ENCODE measurements at regions not wholly inside any gene's neighbourhood (a gene's known extent, or its start where the extent isn't known, plus 50 kb on each side); places are given as distances from the start of the nearest gene placed in this dataset.
"Not testable (repeated sequence)": the region's sequence is repeated elsewhere in the genome, so short reads cannot be mapped to it uniquely, and the experiment has no call there.

DNA sequence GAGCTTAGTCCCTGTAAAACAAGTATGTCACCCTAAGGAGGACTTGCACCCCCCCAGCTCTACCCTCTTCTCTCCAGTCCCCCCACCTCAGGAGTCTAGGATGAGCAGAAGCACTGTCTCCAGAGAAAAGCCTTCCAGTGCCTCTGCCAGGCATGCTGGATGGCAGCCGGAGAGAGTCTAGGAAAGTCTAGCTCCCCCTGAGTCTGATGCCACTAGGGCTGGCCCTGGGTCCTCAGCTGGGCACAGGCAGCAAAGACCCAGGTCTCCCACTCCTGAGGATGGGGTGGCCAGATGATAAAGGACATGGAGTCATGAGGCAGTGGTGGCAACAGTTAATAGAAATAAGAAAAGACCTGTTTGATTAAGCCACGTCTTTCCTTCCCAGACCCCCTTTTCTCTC, 225.6 kb downstream of the CYP26B1 start:
- DNase-seq, result no peak
- Histone ChIP-seq H3K27me3 (no peaks in the 10 kb centered on the region), H3K4me1 (no peaks in the 10 kb centered on the region), H3K36me3 (no peaks in the 10 kb centered on the region), H3K9me3 (peaks cover 0 to 5% of the 10 kb centered on the region in 2 donors), H3K27ac (no peak overlapping the region), H3K4me3 (no peak overlapping the region)
- intact Hi-C loops (cut with DNase I), result loop anchor here in 1 of 2 donors (5.0 kb wide), 1 partner anchor 230 kb away; no protein-coding TSS in a partner anchor
- TF ChIP-seq, protein P1, sequence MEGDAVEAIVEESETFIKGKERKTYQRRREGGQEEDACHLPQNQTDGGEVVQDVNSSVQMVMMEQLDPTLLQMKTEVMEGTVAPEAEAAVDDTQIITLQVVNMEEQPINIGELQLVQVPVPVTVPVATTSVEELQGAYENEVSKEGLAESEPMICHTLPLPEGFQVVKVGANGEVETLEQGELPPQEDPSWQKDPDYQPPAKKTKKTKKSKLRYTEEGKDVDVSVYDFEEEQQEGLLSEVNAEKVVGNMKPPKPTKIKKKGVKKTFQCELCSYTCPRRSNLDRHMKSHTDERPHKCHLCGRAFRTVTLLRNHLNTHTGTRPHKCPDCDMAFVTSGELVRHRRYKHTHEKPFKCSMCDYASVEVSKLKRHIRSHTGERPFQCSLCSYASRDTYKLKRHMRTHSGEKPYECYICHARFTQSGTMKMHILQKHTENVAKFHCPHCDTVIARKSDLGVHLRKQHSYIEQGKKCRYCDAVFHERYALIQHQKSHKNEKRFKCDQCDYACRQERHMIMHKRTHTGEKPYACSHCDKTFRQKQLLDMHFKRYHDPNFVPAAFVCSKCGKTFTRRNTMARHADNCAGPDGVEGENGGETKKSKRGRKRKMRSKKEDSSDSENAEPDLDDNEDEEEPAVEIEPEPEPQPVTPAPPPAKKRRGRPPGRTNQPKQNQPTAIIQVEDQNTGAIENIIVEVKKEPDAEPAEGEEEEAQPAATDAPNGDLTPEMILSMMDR (IDR thresholded peaks at IDR 0.05), result no peak
- ATAC-seq, result no peak

DNA sequence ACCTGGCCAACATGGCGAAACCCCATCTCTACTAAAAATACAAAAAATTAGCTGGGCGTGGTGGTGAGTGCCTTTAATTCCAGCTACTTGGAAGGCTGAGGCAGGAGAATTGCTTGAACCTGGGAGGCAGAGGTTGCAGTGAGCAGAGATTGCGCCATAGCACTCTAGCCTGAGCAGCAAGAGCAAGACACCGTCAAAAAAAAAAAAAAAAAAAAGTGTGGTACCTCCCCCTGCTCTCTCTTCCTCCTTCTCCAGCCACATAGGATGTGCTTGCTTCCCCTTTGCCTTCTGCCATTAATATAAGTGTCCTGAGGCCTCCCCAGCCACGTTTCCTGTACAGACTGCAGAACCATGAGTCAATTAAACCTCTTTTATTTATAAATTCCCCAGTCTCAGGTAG, 226.8 kb downstream of the CYP26B1 start:
- not testable (repeated sequence) for H3K27me3 ChIP-seq, H3K4me3 ChIP-seq, H3K9me3 ChIP-seq, H3K4me1 ChIP-seq, H3K27ac ChIP-seq, H3K36me3 ChIP-seq, DNase-seq
- peak; percentile 38 for ATAC-seq
- intact Hi-C loops (cut with DNase I), result loop anchor here in 1 of 2 donors (5.0 kb wide), 1 partner anchor 231 kb away; no protein-coding TSS in a partner anchor

DNA sequence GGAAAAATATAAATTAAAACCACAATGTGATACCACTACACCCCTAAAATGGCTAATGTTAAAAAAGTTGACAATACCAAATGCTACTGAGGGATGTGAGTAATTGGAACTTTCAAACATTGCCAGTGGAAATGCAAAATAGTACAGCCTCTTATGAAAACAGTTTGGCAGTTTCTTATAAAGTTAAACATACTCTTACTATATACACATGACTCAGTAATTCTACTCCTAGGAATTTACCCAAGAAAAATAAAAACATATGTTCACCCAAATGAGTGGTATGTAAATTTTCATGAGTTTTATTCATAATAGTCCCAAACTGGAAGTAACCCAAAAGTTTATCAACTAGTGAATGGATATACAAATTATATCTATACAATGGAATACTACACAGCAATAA, 228.0 kb downstream of the CYP26B1 start:
- no peaks in the 10 kb centered on the region for H3K27me3 ChIP-seq
- H3K36me3 ChIP-seq, result no peaks in the 10 kb centered on the region
- H3K4me3 ChIP-seq, result no peak overlapping the region
- TF ChIP-seq, protein P1 (IDR thresholded peaks at IDR 0.05), result no peak
- H3K9me3 ChIP-seq, result peaks cover 0 to 7% of the 10 kb centered on the region in 2 donors
- no peaks in the 10 kb centered on the region for H3K4me1 ChIP-seq
- ATAC-seq (no peak), DNase-seq (no peak)
- intact Hi-C loops (cut with DNase I), result loop anchor here in 1 of 2 donors (5.0 kb wide), 1 partner anchor 233 kb away; no protein-coding TSS in a partner anchor
- H3K27ac ChIP-seq, result no peak overlapping the region

DNA sequence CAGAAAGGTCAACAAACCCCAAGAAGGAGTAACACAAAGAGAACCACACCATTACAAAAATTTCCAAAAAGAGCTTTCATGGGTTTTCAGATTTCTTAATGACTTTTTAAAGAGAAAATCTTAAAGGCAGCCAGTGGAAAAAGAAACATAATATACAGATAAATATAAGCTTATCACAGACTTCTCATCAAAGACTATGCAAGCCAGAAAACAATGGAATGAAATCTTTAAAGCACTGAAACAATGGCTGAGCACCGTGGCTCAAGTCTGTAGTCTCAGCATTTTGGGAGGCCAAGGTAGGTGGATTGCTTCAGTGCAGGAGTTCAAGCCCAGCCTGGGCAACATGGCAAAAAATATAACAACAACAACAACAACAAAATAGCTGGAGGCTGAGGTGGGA, 237.4 kb downstream of the CYP26B1 start:
- Histone ChIP-seq H3K4me3 (no peak overlapping the region), H3K36me3 (no peaks in the 10 kb centered on the region), H3K9me3 (peaks cover 0 to 12% of the 10 kb centered on the region in 2 donors), H3K27me3 (peaks cover 0 to 10% of the 10 kb centered on the region in 2 donors), H3K27ac (no peak overlapping the region), H3K4me1 (no peaks in the 10 kb centered on the region)
- no peak for DNase-seq
- ATAC-seq, result no peak
- intact Hi-C loops (cut with DNase I), result no loop called here
- TF ChIP-seq, protein P1 (IDR thresholded peaks at IDR 0.05), result no peak

DNA sequence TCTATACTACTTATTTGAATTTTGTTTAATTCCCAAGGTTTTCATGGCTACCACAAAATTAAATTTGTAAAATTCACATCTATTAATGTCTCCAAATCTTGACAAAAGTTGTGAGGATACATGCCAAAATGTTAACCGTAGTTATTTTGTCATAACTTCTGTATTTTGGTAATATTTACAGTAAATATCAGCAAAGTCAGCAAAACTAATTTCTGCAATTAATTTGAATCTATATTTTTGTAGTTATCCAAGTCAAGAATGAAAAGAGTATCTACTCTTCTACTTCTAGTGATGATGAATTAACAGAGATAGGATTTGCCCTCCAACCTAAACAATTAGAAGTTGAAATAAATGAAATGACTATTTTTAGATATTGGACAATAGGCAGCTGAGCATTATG, 238.9 kb downstream of the CYP26B1 start:
- Histone ChIP-seq H3K27me3 (peaks cover 0 to 10% of the 10 kb centered on the region in 2 donors), H3K4me1 (no peaks in the 10 kb centered on the region), H3K27ac (no peak overlapping the region), H3K36me3 (no peaks in the 10 kb centered on the region), H3K9me3 (peaks cover 0 to 10% of the 10 kb centered on the region in 2 donors), H3K4me3 (no peak overlapping the region)
- DNase-seq (no peak), ATAC-seq (no peak)
- intact Hi-C loops (cut with DNase I), result no loop called here
- TF ChIP-seq, protein P1 (IDR thresholded peaks at IDR 0.05), result no peak

DNA sequence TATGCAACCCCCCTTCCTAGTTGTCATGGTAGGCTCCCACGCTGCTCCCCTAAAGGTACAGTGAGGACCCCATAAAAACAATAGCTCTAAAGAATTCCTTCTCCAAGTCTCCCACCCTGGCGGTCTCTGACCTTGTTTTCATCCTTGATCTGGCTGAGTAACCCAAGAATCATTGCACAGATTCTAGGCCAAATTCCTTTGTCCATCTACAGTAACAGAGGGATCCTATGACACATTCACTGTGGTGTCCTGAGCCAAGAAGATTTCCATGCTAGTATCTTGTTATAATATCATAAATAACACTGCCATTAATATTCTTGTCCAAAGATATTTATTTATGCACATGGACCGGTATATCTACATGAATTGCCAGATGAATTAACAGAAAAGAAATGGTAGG, 240.2 kb downstream of the CYP26B1 start:
- H3K4me1 ChIP-seq, result no peaks in the 10 kb centered on the region
- TF ChIP-seq, protein P1 (IDR thresholded peaks at IDR 0.05), result no peak
- no peak overlapping the region for H3K27ac ChIP-seq
- ATAC-seq (no peak), DNase-seq (no peak)
- peaks cover 0 to 10% of the 10 kb centered on the region in 2 donors for H3K27me3 ChIP-seq
- H3K9me3 ChIP-seq, result peaks cover 0 to 10% of the 10 kb centered on the region in 2 donors
- no peak overlapping the region for H3K4me3 ChIP-seq
- H3K36me3 ChIP-seq, result no peaks in the 10 kb centered on the region
- intact Hi-C loops (cut with DNase I), result no loop called here

Data from left lung (tissue), 4 donors.